ENCODE measurements at regions not wholly inside any gene's neighbourhood (a gene's known extent, or its start where the extent isn't known, plus 50 kb on each side); places are given as distances from the start of the nearest gene placed in this dataset.

- TF ChIP-seq, protein P1, sequence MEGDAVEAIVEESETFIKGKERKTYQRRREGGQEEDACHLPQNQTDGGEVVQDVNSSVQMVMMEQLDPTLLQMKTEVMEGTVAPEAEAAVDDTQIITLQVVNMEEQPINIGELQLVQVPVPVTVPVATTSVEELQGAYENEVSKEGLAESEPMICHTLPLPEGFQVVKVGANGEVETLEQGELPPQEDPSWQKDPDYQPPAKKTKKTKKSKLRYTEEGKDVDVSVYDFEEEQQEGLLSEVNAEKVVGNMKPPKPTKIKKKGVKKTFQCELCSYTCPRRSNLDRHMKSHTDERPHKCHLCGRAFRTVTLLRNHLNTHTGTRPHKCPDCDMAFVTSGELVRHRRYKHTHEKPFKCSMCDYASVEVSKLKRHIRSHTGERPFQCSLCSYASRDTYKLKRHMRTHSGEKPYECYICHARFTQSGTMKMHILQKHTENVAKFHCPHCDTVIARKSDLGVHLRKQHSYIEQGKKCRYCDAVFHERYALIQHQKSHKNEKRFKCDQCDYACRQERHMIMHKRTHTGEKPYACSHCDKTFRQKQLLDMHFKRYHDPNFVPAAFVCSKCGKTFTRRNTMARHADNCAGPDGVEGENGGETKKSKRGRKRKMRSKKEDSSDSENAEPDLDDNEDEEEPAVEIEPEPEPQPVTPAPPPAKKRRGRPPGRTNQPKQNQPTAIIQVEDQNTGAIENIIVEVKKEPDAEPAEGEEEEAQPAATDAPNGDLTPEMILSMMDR (IDR thresholded peaks at IDR 0.05) = no peak
- TF ChIP-seq POLR2A (IDR thresholded peaks at IDR 0.05) = no peak
- TF ChIP-seq EP300 (IDR thresholded peaks at IDR 0.05) = no peak
Measured at GRCh38 chr6:88295663-88296062, 129.5 kb upstream of the CNR1 start.

Measured in ovary (tissue), 3 donors.